Large intestine (tissue), 3 donors: ENCODE measurements at regions not wholly inside any gene's neighbourhood (a gene's known extent, or its start where the extent isn't known, plus 50 kb on each side); places are given as distances from the start of the nearest gene placed in this dataset.
"Not testable (repeated sequence)": the region's sequence is repeated elsewhere in the genome, so short reads cannot be mapped to it uniquely, and the experiment has no call there.

ENCODE experiments used
- DNase-seq, 2 donors: peaks; one replicate each; pipeline versions ENCODE4 v3.0.0 to v3.0.0-alpha.2; 2013
- H3K27ac ChIP-seq: one replicate; pipeline ENCODE4 v1.5.1; 2013; ENCODE audit warnings: low read length
- H3K27me3 ChIP-seq: 2 replicates; pipeline ENCODE4 v1.6.1; 2013; ENCODE audit warnings: low read length; ENCODE audit not compliant: control insufficient read depth, insufficient read depth
- H3K36me3 ChIP-seq: 2 replicates; pipeline ENCODE4 v1.6.1; 2013; ENCODE audit warnings: low read length; ENCODE audit not compliant: control insufficient read depth, insufficient read depth
- H3K4me1 ChIP-seq: one replicate; pipeline ENCODE4 v1.6.1; 2013; ENCODE audit warnings: low read length; ENCODE audit not compliant: control insufficient read depth, insufficient read depth
- H3K4me3 ChIP-seq: one replicate; pipeline ENCODE4 v1.5.1; 2013; ENCODE audit warnings: low read length
- H3K9me3 ChIP-seq: one replicate; pipeline ENCODE4 v1.6.1; 2013; ENCODE audit warnings: mild to moderate bottlenecking, low read depth, low read length, moderate library complexity; ENCODE audit not compliant: control insufficient read depth
- WGBS: methylation state at CpG from one replicate; pipeline ENCODE4 v1.1.5; 2013; ENCODE audit warnings: low lambda C conversion rate; ENCODE audit not compliant: insufficient coverage; 5-methylcytosine and 5-hydroxymethylcytosine counted together

DNA sequence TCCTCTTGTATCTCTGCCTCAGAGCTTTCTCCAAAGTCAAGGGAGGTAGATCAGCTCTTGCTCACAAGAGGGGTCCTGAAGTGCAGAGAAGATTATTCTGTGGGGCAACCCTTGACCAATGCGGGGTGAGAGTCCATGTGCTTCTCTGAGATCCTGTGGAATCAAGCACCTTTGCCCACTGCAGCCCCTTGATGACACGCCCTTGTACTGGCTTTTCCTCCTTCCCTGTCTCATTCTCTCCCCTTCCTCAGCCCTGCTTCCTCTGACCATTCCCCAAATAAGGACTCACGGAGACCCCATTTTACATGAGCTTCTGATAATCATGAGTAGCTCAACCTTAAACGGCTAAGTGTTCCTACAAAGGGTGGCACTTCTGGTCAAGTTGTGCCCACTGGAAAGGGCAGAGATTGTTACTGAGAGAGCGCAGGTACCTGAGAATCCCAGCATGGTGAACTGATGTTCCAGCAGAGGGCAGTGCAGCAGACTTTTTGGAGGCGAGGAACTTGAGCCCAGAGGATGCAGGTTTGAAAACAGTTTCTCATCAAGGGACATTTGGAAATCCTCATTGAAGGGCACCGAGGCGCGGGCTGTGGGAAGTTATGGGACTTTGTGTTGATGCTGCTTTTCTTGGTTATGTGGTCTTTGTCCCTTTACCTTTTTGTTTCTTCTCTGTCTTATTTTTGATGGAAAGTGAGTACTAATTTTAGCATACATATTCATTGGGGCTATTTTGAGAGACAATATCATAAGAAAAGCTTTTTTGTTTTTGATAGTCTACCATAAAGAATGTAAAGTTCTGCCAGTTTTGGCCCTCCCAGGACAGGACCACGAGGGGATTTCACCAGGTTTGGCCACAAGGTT, 201.3 kb downstream of the RBM46 start:
- Histone ChIP-seq H3K36me3 (no peaks in the 10 kb centered on the region), H3K27me3 (no peaks in the 10 kb centered on the region), H3K4me3 (no peak overlapping the region), H3K9me3 (no peaks in the 10 kb centered on the region), H3K27ac (no peak overlapping the region), H3K4me1 (no peaks in the 10 kb centered on the region)
- WGBS: 13% methylated on average over 1 of the region's 10 CpGs
- peak; percentile 38 to 42 for DNase-seq

DNA sequence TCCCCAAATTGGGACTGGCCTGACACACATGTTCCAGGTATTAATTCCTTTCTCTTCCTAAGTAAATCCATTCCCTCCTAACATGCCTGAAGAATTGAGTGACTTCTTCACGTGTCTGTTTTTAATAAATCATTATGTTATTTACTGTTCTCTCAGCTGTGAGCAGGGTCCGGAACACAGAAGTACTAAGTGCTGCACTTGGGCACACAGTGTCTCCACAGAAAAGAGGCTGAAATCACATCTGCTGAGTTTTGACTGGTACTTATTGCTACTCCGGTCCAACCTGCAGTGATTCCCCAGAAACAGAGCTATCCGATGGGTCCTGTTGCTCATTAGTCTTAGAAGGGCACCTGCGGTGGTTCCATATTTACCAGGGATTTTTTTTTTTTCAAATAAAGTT, 202.6 kb downstream of the RBM46 start:
- no peaks in the 10 kb centered on the region for H3K9me3 ChIP-seq
- no peak for DNase-seq
- H3K4me3 ChIP-seq: no peak overlapping the region
- no peaks in the 10 kb centered on the region for H3K4me1 ChIP-seq
- no peaks in the 10 kb centered on the region for H3K36me3 ChIP-seq
- no CpG with 5 or more reads among the region's 5 CpGs for WGBS
- no peak overlapping the region for H3K27ac ChIP-seq
- H3K27me3 ChIP-seq: no peaks in the 10 kb centered on the region

DNA sequence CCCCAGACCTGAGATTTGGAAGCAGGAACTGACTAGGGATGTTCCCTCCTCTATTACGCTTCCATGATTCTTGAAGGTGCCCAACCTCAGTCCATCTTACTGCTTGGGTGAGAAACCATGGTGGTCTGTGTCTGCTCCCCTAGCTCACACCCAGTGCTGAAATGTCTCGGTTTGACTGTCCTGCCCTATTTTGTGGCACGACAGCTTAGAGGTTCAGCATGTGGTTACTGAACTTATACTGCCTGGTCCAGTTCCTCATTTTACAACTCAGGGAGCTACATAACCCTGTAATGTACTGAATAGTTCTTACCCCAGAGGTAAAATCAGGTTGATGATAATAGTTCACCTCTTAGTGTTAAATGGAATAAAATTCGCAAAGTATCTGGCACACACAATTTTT, 203.1 kb downstream of the RBM46 start:
- H3K36me3 ChIP-seq: no peaks in the 10 kb centered on the region
- WGBS: no CpG with 5 or more reads among the region's 4 CpGs

DNA sequence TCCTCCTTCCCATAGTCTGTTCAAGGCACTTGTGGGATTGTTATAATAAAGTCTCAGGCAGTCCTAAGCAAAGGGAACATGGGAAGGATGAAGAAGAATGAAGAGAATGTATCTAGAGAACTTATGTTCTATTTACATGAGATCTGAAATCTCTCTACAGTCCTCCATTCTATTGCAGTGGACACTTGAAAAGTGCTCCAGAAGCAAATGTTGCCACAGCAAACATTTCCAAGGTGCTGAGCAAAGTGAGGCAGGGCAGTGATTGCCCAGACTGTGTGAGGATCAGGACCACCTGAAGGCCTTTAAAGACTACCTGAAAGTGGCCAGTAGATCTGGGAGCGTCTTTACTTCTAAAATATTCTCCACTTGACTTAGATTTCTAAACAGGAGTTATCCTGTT, 203.5 kb downstream of the RBM46 start:
- Histone ChIP-seq H3K27me3 (no peaks in the 10 kb centered on the region), H3K4me1 (no peaks in the 10 kb centered on the region), H3K4me3 (no peak overlapping the region), H3K27ac (no peak overlapping the region), H3K36me3 (no peaks in the 10 kb centered on the region), H3K9me3 (no peaks in the 10 kb centered on the region)
- no peak for DNase-seq
- no CpG with 5 or more reads among the region's 1 CpG for WGBS

More for the DNA sequence above, 203.1 kb downstream of the RBM46 start:
- H3K4me3 ChIP-seq: no peak overlapping the region
- DNase-seq: no peak
- no peaks in the 10 kb centered on the region for H3K9me3 ChIP-seq
- no peak overlapping the region for H3K27ac ChIP-seq
- no peaks in the 10 kb centered on the region for H3K4me1 ChIP-seq
- no peaks in the 10 kb centered on the region for H3K27me3 ChIP-seq

DNA sequence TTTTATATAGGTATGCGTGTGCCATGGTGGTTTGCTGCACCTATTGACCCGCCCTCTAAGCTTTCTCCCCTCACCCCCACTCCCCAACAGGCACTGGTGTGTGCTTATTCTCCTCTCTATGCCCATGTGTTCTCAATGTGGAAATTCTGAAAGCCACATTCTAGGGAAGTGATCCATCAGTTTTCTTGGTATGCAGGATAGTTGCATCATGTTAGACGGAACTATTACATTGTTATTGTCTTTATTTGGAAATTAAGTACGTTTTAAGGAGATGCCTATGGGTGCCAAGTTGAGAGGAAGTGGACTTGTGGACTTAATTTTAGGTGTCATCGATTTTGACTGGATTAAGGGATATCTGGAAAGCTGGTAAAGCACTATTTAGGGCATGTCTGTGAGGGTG, 204.6 kb downstream of the RBM46 start:
- H3K27me3 ChIP-seq: no peaks in the 10 kb centered on the region

DNA sequence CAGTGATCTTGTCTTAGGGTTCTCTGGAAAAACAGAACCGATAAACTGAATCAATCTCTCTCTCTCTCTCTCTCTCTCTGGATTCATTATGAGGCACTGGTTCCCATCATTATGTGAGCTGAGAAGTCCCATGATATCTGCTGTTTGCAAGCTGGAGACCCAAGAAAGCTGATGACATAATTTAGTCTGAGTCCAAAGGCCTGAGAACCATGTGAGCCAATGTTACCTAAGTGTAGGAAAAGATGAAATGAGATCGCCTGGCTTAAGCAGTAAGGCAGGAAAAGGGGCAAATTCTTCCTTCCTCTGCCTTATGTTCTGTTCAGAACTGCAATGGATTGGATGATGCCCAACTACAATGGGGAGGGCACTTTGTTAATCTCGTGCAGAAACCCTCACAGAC, 207.4 kb downstream of the RBM46 start:
- no CpG with 5 or more reads among the region's 3 CpGs for WGBS
- no peak overlapping the region for H3K27ac ChIP-seq
- no peaks in the 10 kb centered on the region for H3K9me3 ChIP-seq
- H3K4me3 ChIP-seq: no peak overlapping the region
- DNase-seq: peak; percentile 47 to 53
- no peaks in the 10 kb centered on the region for H3K27me3 ChIP-seq
- no peaks in the 10 kb centered on the region for H3K4me1 ChIP-seq
- H3K36me3 ChIP-seq: no peaks in the 10 kb centered on the region

More for the DNA sequence above, 204.6 kb downstream of the RBM46 start:
- Histone ChIP-seq H3K4me1 (no peaks in the 10 kb centered on the region), H3K4me3 (no peak overlapping the region), H3K36me3 (no peaks in the 10 kb centered on the region), H3K9me3 (no peaks in the 10 kb centered on the region), H3K27ac (no peak overlapping the region)
- 75% methylated on average over 2 of the region's 5 CpGs for WGBS
- DNase-seq: no peak

DNA sequence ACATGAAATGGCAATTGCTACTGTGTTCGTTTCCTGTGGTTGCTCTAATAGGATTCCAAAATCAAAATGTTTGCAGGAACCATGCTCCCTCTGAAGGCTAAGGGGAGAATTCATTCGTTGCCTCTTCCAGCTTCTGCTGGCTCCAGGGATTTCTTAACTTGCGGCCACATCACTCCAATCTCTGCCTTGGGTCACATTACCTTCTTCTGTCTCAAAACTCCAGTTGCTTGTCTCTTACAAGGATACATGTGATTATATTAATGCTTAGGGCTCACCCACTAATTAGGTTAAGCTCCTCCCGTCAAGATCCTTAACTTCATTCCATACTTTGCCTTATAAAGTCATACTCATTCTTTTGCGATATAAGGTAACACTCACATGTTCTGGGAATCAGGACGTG, 208.4 kb downstream of the RBM46 start:
- no peak overlapping the region for H3K4me3 ChIP-seq
- no peaks in the 10 kb centered on the region for H3K27me3 ChIP-seq
- no peaks in the 10 kb centered on the region for H3K36me3 ChIP-seq
- no peaks in the 10 kb centered on the region for H3K4me1 ChIP-seq
- no peaks in the 10 kb centered on the region for H3K9me3 ChIP-seq
- no peak overlapping the region for H3K27ac ChIP-seq
- WGBS: 88% methylated on average over 1 of the region's 6 CpGs
- DNase-seq: no peak

DNA sequence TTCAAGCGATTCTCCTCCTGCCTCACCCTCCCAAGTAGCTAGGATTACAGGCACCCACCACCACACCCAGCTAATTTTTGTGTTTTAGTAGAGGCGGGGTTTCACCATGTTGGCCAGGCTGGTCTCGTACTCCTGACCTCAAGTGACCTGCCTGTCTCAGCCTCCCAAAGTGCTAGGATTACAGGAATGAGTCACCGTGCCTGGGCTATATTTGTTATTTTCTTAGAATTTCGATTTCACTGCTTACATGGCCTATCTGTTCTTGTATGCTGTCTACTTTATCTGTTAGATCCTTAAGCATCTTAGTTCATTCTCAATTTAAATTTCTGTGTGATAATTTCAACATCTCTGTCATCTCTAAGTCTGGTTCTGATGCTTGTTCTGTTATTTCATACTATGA, 210.6 kb upstream of the NPY2R start:
- not testable (repeated sequence) for DNase-seq, H3K4me1 ChIP-seq, H3K9me3 ChIP-seq, H3K27ac ChIP-seq, H3K27me3 ChIP-seq, H3K36me3 ChIP-seq, H3K4me3 ChIP-seq
- 81% methylated on average over 2 of the region's 5 CpGs for WGBS

DNA sequence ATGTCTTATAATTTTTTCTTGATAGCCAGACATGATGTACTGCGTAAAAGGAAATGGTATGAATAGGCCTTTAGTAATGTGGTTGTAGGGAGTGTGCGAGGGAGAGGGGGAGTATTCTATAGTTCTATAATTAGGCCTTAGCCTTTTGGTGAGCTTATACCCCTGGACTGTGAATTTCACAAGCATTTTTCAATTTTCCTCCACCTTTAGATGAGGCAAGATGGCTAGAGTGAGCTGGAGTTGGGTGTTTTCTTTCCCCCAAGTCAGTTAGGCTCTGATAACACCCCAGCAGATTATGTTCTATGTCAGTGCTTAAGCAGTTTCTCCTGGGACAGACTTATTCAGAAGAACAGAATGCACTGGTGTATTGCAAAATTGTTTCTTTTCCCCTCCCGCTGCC, 210.2 kb upstream of the NPY2R start:
- Histone ChIP-seq H3K4me1 (no peaks in the 10 kb centered on the region), H3K27ac (no peak overlapping the region), H3K4me3 (no peak overlapping the region), H3K9me3 (peaks cover 3% of the 10 kb centered on the region), H3K27me3 (no peaks in the 10 kb centered on the region), H3K36me3 (no peaks in the 10 kb centered on the region)
- no CpG with 5 or more reads among the region's 3 CpGs for WGBS
- no peak for DNase-seq

DNA sequence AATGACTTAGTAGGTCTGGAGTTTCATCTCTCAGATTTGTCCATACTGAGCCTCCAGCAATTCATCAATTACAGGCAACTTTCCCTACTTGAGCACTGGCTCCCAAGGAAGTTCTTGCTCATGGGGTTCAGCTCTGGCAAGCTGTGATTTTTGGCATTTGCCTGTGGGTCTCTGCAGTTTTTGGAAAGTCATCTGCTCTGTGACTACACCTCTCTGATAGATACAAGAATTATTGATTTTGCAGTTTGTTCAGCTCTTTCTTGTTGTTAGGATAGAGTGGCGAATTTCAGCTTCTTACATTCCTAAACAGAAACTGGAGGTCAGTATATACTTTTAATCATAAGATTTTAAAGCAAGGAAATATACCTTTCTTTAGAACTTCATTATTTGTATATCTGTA, 209.7 kb upstream of the NPY2R start:
- no peak for DNase-seq
- H3K9me3 ChIP-seq: peaks cover 3% of the 10 kb centered on the region
- H3K4me1 ChIP-seq: no peaks in the 10 kb centered on the region
- H3K36me3 ChIP-seq: no peaks in the 10 kb centered on the region
- no peak overlapping the region for H3K4me3 ChIP-seq
- H3K27ac ChIP-seq: no peak overlapping the region
- WGBS: 90% methylated on average over 1 of the region's 1 CpG
- H3K27me3 ChIP-seq: no peaks in the 10 kb centered on the region
